NCI-H1092 treated with DMSO at 0.1 percent for 48 hours (cell line): ENCODE measurements at regions not wholly inside any gene's neighbourhood (a gene's known extent, or its start where the extent isn't known, plus 50 kb on each side); places are given as distances from the start of the nearest gene placed in this dataset.

ENCODE experiments used
- DNase-seq: peaks from one replicate; lab custom pipeline; 2025; lab: John Stamatoyannopoulos, UW

DNA sequence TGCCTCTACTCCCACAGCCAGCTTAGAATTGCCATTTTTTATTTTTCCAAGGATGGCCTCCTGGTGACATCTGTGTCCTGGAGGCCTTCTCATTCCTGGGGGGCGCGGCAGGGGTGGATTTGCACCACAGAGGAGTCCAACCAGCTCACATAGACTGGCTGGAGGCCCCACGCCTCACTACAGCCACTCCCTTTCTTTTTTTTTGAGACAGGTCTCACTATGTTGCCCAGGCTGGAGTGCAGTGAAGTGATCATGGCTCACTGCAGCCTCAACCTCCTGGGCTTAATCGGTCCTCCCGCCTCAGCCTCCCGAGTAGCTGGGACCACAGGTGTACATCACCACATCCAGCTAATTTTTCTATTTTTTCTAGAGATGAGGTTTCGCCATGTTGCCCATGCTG, 57.6 kb upstream of the DOCK1 start:
- no peak for DNase-seq

- DNase-seq: no peak
Observed at GRCh38 chr10:126849646-126850045, 55.6 kb upstream of the DOCK1 start.

DNA sequence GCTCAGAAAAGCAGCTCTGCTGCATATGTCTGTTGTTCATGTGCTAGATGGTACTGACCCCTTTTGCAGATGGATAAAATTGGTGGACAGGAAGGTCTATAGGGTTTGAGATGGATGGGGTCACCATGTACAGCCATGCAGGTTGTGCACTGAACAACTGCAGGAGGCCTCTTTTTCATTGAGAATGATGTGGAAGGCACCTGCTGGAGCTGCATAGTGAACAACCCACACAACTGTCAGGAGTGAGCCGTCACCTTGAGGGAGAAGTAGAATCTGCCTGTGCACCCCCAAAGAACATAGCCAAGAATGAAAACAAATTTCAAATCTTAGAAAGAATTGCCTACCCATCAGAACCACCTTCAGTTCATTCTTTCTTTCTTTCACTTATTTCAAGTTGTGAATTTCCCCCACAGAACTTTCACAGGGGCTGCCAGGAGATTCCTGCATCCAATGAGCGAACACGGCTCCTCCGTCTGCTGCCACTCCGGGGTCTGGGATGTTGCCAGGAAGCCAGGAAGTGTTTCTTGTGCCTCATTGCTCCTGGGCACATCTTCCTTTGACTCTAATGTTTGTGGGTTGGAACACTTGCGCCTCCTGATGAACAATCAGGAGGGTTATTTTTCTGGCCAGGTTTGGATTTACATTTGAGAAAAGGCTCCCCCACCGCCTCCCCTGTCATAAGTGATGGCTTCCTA, 53.7 kb upstream of the DOCK1 start:
- no peak for DNase-seq

- no peak for DNase-seq
Observed at GRCh38 chr10:126854726-126855495, 50.3 kb upstream of the DOCK1 start.
